ENCODE measurements at regions not wholly inside any gene's neighbourhood (a gene's known extent, or its start where the extent isn't known, plus 50 kb on each side); places are given as distances from the start of the nearest gene placed in this dataset.
"Not testable (repeated sequence)": the region's sequence is repeated elsewhere in the genome, so short reads cannot be mapped to it uniquely, and the experiment has no call there.

DNA sequence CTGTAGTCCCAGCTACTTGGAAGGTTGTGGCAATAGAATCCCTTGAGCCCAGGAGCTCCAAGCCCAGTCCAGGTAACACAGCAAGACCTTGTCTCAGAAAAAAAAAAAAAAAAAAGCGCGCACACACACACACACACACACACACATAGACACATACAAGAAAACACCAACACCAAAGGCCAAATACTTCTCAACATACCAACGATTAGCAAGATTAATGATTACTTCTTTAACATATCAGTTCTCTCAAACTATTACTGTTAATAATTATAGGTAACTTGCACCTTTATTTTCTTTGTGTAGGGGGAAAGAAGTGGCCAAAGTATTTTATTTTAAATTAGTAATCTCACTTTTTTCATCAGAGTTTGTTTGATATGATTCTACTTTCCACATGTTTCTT, 289.5 kb upstream of the ADGRL2 start:
- Mint-ChIP-seq H3K27ac (no peak overlapping the region), H3K36me3 (no peaks in the 10 kb centered on the region), H3K9me3 (peaks cover 0 to 3% (median 0%) of the 10 kb centered on the region in 7 donors), H3K4me3 (no peak overlapping the region), H3K4me1 (no peaks in the 10 kb centered on the region), H3K27me3 (peaks cover 0 to 4% (median 0%) of the 10 kb centered on the region in 3 donors)
- DNase-seq (no peak), ATAC-seq (ENCODE audit: low read depth in 2 of 2) (no peak)

DNA sequence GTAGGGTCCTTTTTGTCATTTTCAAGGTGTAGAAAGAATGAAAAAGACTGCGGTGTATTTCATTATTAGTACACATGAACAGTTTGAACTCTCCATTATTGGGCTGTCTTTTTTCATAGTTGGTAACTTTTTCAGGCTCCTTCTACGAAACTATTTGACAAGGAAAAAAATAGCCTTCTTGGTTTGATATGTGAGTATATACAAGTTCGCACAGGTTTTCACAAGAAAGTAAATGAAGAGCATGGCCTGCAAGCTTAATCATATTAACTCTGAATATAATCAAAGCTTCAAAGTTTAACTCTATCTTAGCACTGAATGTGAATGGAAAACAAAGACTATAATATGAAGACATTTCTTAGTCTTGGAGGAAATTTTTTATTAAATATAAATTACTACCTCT, 290.0 kb upstream of the ADGRL2 start:
- Mint-ChIP-seq H3K36me3 (no peaks in the 10 kb centered on the region), H3K9me3 (peaks cover 0 to 3% (median 0%) of the 10 kb centered on the region in 7 donors), H3K4me3 (no peak overlapping the region), H3K4me1 (peaks cover 0 to 4% (median 3%) of the 10 kb centered on the region in 3 donors), H3K27ac (no peak overlapping the region), H3K27me3 (peaks cover 0 to 4% (median 0%) of the 10 kb centered on the region in 3 donors)
- DNase-seq, result no peak
- ATAC-seq (ENCODE audit: low read depth in 2 of 2), result no peak

GRCh38 chr1:81509594-81509993, 291.1 kb upstream of the ADGRL2 start:
- H3K27me3 Mint-ChIP-seq, result peaks cover 0 to 4% (median 0%) of the 10 kb centered on the region in 3 donors
- H3K4me3 Mint-ChIP-seq, result no peak overlapping the region
- ATAC-seq (ENCODE audit: low read depth in 2 of 2), result no peak
- no peak for DNase-seq
- H3K9me3 Mint-ChIP-seq, result peaks cover 0 to 3% (median 0%) of the 10 kb centered on the region in 7 donors
- H3K27ac Mint-ChIP-seq, result no peak overlapping the region
- no peaks in the 10 kb centered on the region for H3K36me3 Mint-ChIP-seq
- H3K4me1 Mint-ChIP-seq, result peaks cover 0 to 8% (median 4%) of the 10 kb centered on the region in 3 donors

DNA sequence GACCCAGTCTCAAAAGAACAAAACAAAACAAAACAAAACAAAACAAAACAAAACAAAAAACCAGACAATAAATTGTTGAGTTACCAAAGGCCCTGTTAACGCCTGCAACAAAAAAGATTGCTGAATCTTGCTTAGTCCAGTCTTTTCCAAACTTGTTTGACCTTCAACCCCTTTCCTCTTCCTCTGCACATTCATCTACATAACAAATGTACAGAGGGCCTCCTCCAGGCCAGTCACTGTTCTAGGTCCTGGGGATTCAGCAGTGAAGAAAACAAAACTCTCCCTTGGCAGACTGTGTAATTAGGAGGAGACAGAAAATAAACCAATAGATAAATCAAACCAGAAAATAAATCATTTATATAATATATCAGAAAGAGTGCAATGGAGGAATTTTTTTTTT, 294.0 kb upstream of the ADGRL2 start:
- DNase-seq (no peak), ATAC-seq (ENCODE audit: low read depth in 2 of 2) (no peak)
- Mint-ChIP-seq H3K27me3 (no peaks in the 10 kb centered on the region), H3K9me3 (peaks cover 0 to 3% (median 0%) of the 10 kb centered on the region in 7 donors), H3K4me3 (peak overlapping the region in 1 of 8 donors; percentile 37), H3K4me1 (peaks cover 0 to 8% (median 4%) of the 10 kb centered on the region in 3 donors), H3K36me3 (no peaks in the 10 kb centered on the region), H3K27ac (no peak overlapping the region)

DNA sequence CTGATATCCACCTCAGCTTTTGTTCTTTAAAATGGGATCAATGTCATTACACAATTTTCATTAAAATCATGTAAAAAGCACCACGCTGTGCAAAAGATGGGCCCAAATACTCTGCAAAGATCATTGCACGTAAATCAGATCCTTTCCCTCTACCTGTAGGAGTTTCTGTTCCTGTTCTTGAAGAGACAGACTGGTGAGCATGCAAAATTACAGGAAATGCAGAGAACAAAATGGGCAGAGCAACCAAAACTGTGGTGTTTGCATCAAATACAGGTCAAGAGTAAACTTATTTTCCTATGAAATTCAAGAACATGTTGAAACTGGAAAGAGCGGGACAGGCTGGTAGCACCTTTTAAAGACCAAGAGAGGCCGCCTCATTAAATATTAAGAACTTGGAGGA, 294.9 kb upstream of the ADGRL2 start:
- ATAC-seq (ENCODE audit: low read depth in 2 of 2) (peak; percentile 52 to 77), DNase-seq (no peak)
- no peaks in the 10 kb centered on the region for H3K27me3 Mint-ChIP-seq
- H3K9me3 Mint-ChIP-seq, result no peaks in the 10 kb centered on the region
- H3K4me1 Mint-ChIP-seq, result peaks cover 0 to 8% (median 4%) of the 10 kb centered on the region in 3 donors
- H3K27ac Mint-ChIP-seq, result no peak overlapping the region
- no peaks in the 10 kb centered on the region for H3K36me3 Mint-ChIP-seq
- no peak overlapping the region for H3K4me3 Mint-ChIP-seq

GRCh38 chr1:81504820-81505219, 295.9 kb upstream of the ADGRL2 start:
- ATAC-seq (ENCODE audit: low read depth in 2 of 2); H3K36me3 Mint-ChIP-seq; H3K9me3 Mint-ChIP-seq; H3K4me1 Mint-ChIP-seq; H3K4me3 Mint-ChIP-seq; DNase-seq; H3K27ac Mint-ChIP-seq; H3K27me3 Mint-ChIP-seq: not testable (repeated sequence)

DNA sequence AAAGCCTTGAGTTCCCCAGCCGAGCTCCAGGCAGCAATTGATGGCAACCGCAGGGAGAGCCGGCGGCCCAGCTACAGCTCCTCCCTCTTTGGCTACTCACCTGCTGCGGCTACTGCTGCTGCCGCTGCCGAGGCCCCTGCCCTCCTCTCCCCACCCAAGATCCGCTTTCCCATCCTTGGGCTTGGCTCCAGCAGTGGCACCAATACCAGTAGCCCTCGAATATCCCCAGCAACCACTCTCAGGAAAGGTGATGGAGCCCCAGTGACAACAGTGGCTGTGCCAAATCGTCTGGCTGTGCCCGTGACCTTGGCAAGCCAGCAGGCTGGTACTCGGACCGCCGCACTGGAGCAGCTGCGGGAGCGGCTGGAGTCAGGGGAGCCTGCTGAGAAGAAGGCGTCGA, 298.0 kb upstream of the ADGRL2 start:
- not testable (repeated sequence) for H3K4me3 Mint-ChIP-seq; ATAC-seq (ENCODE audit: low read depth in 2 of 2); H3K27me3 Mint-ChIP-seq; H3K27ac Mint-ChIP-seq; H3K4me1 Mint-ChIP-seq; DNase-seq; H3K36me3 Mint-ChIP-seq; H3K9me3 Mint-ChIP-seq

- not testable (repeated sequence) for H3K27ac Mint-ChIP-seq; H3K4me3 Mint-ChIP-seq; H3K9me3 Mint-ChIP-seq; DNase-seq; H3K4me1 Mint-ChIP-seq; H3K27me3 Mint-ChIP-seq; H3K36me3 Mint-ChIP-seq; ATAC-seq (ENCODE audit: low read depth in 2 of 2)
These were observed 299.2 kb upstream of the ADGRL2 start for GRCh38 chr1:81501485-81501884.

- H3K9me3 Mint-ChIP-seq, result peaks cover 0 to 1% (median 0%) of the 10 kb centered on the region in 7 donors
- H3K27ac Mint-ChIP-seq, result no peak overlapping the region
- ATAC-seq (ENCODE audit: low read depth in 2 of 2) (no peak), DNase-seq (no peak)
- no peaks in the 10 kb centered on the region for H3K36me3 Mint-ChIP-seq
- H3K27me3 Mint-ChIP-seq, result no peaks in the 10 kb centered on the region
- no peaks in the 10 kb centered on the region for H3K4me1 Mint-ChIP-seq
- H3K4me3 Mint-ChIP-seq, result no peak overlapping the region
These were observed 301.2 kb upstream of the ADGRL2 start for GRCh38 chr1:81499487-81499886.

GRCh38 chr1:81498471-81499462, 302.0 kb upstream of the ADGRL2 start:
- DNase-seq (no peak), ATAC-seq (ENCODE audit: low read depth in 2 of 2) (no peak)
- Mint-ChIP-seq H3K4me3 (no peak overlapping the region), H3K27me3 (no peaks in the 10 kb centered on the region), H3K27ac (no peak overlapping the region), H3K4me1 (no peaks in the 10 kb centered on the region), H3K36me3 (no peaks in the 10 kb centered on the region), H3K9me3 (peaks cover 0 to 1% (median 0%) of the 10 kb centered on the region in 7 donors)

DNA sequence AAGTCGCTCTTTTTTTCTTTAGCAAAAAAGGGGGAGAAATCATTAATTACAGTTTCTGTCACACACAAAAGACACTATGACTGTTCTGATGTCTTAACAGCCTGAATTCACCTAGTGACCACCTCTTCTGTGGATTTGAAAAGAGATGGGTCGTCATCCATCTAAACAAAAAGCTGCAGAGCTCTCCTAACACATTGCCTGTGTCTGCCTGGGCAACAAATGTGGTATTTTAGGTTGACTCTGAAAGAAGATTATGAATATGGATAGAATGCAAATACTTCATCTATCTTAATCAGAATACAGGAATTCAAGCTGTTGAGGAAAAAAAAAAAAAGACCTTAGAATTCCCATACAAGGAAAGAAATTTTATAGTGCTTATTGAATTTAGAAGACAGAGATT, 304.4 kb upstream of the ADGRL2 start:
- peaks cover 0 to 1% (median 0%) of the 10 kb centered on the region in 7 donors for H3K9me3 Mint-ChIP-seq
- no peak for DNase-seq

DNA sequence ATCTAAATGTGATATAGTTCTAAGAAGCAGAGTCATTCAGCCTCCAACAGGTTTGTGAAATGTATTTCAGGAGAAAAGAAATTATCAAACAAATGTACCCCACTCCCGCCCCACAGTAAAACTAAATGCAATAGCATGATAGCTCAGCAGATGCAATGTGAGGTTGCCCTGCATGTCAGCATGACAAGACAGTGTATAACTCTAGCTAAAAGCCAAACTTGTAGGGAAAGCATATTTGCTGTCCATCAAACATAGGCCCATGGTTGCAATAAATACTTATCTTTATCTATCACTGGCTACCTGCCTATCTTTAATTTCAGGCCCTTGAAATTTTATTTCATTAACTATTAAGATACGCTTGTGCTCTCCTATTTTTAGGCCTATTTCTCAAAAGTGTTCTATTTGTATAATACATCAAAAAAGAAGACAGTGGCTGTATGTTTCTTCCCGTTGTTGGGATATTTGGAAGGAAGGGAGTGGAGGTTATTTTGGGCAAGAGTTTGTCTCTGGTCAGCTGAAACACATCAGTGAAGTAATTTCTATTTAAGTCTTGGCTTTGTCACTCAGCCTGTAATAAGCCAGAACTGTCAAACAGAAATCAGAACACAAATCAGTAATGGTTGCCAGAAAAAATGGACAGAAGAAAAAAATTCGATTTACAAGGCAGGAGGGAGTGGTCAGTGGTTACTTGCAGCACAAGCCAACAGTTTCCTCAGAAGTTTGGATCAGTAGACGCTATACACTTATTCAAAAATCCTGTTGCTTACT, 307.4 kb upstream of the ADGRL2 start:
- no peak for ATAC-seq (ENCODE audit: low read depth in 2 of 2)
- Mint-ChIP-seq H3K27me3 (no peaks in the 10 kb centered on the region), H3K36me3 (no peaks in the 10 kb centered on the region), H3K4me1 (no peaks in the 10 kb centered on the region), H3K27ac (no peak overlapping the region), H3K4me3 (no peak overlapping the region), H3K9me3 (peaks cover 2 to 16% (median 7%) of the 10 kb centered on the region in 7 donors)
- DNase-seq, result no peak

More for the DNA sequence above, 304.4 kb upstream of the ADGRL2 start:
- Mint-ChIP-seq H3K27ac (no peak overlapping the region), H3K4me3 (no peak overlapping the region), H3K27me3 (no peaks in the 10 kb centered on the region), H3K4me1 (no peaks in the 10 kb centered on the region), H3K36me3 (no peaks in the 10 kb centered on the region)
- no peak for ATAC-seq (ENCODE audit: low read depth in 2 of 2)

GRCh38 chr1:81492628-81493027, 308.1 kb upstream of the ADGRL2 start:
- no peaks in the 10 kb centered on the region for H3K36me3 Mint-ChIP-seq
- no peaks in the 10 kb centered on the region for H3K4me1 Mint-ChIP-seq
- DNase-seq (no peak), ATAC-seq (ENCODE audit: low read depth in 2 of 2) (no peak)
- H3K4me3 Mint-ChIP-seq, result no peak overlapping the region
- no peak overlapping the region for H3K27ac Mint-ChIP-seq
- H3K27me3 Mint-ChIP-seq, result no peaks in the 10 kb centered on the region
- peaks cover 2 to 21% (median 9%) of the 10 kb centered on the region in 7 donors for H3K9me3 Mint-ChIP-seq

DNA sequence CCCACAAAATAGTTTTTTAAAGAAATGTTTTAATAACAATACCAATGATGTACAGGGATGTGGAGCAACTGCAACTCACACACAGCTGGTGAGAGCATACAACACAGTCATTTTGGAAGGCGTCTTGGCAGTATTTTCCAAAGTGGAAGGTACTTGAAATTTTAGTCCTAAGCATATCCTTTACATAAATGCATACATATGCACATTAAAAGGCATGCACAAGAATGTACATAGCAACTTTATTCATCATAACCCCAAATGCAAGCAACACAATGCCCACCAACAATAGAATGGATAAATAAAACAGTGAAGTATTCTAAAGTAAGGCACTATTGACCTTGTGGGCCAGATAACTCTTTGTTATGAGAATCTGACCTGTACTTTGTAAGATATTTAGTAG, 310.1 kb upstream of the ADGRL2 start:
- Mint-ChIP-seq H3K4me3 (no peak overlapping the region), H3K27ac (no peak overlapping the region), H3K27me3 (no peaks in the 10 kb centered on the region), H3K9me3 (peaks cover 2 to 21% (median 10%) of the 10 kb centered on the region in 7 donors), H3K4me1 (no peaks in the 10 kb centered on the region), H3K36me3 (no peaks in the 10 kb centered on the region)
- DNase-seq (no peak), ATAC-seq (ENCODE audit: low read depth in 2 of 2) (no peak)
